NB4 (cell line): ENCODE measurements at regions not wholly inside any gene's neighbourhood (a gene's known extent, or its start where the extent isn't known, plus 50 kb on each side); places are given as distances from the start of the nearest gene placed in this dataset.

Experiments
- CTCF ChIP-seq: IDR thresholded peaks from one replicate; pipeline ENCODE4 v1.5.1; 2012; ENCODE audit warnings: low read depth, low read length
- MYC ChIP-seq: IDR thresholded peaks from 2 replicates; pipeline ENCODE4 v1.6.1; 2011; ENCODE audit warnings: low read depth, low read length
- POLR2A ChIP-seq: IDR thresholded peaks from 2 replicates; pipeline ENCODE4 v1.6.1; 2011; ENCODE audit warnings: mild to moderate bottlenecking; ENCODE audit not compliant: insufficient read length; ENCODE audit errors: extremely low read depth

- TF ChIP-seq CTCF (no peak), MYC (no peak), POLR2A (no peak)
Measured at GRCh38 chr2:19139386-19139785, 219.0 kb downstream of the OSR1 start.
